PFSK-1 (cell line): ENCODE measurements at regions not wholly inside any gene's neighbourhood (a gene's known extent, or its start where the extent isn't known, plus 50 kb on each side); places are given as distances from the start of the nearest gene placed in this dataset.

ENCODE experiments used
- FOXP2 ChIP-seq: optimal IDR thresholded peaks from 2 replicates; pipeline ENCODE3; 2011; ENCODE audit warnings: borderline replicate concordance, control low read depth, inconsistent platforms; ENCODE audit not compliant: insufficient read depth; ENCODE audit errors: extremely low read length, extremely low read depth
- POLR2AphosphoS5 ChIP-seq: IDR thresholded peaks from 2 replicates; pipeline ENCODE4 v1.6.1; 2012; ENCODE audit warnings: low read depth, mild to moderate bottlenecking, control low read depth, low read length, moderate library complexity
- SIN3A ChIP-seq: IDR thresholded peaks from 2 replicates; pipeline ENCODE4 v1.6.1; 2012; ENCODE audit warnings: mild to moderate bottlenecking, low read length, moderate library complexity, borderline replicate concordance; ENCODE audit not compliant: insufficient read depth

DNA sequence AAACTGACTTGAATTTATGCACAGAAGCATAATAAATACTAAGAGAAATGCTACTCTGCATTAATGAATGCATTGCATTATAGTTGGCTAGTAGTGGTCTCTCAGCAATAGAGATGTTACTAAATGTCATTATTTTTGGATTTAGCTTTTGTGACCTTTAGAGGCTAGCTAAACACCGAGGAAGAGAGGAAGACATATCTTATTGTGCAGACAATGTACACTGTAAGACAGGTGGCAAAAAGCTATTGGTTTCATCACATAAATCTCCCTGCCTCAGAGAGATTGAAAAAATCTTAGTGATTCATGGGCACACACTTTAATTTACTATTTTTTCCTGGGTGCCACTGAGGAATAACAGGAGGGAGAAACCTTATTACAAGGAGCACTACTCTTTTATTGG, 435.9 kb downstream of the TMEM232 start:
- TF ChIP-seq SIN3A, result no peak
- TF ChIP-seq FOXP2, result no peak
- TF ChIP-seq POLR2AphosphoS5, result no peak
